IMR-90 (cell line): ENCODE measurements at regions not wholly inside any gene's neighbourhood (a gene's known extent, or its start where the extent isn't known, plus 50 kb on each side); places are given as distances from the start of the nearest gene placed in this dataset.

Experiments used
- ATAC-seq: fragments of 200-7000 bp; cut with Tn5 transposase; 2 replicates; pipeline ENCODE4 v1.9.1; 2020; ENCODE audit warnings: low read depth, mild to moderate bottlenecking, moderate library complexity
- BruUV-seq: library from RNA; stranded (reverse); fragments of 400-500 nt; replicated peaks from 2 replicates; lab custom pipeline; 2021; lab: Mats Ljungman, UMichigan
- CTCF ChIA-PET: fragments of 300-600 bp; formaldehyde crosslinking; extraction: SDS; loops from one replicate; lab custom pipeline; 2021; ENCODE audit warnings: antibody characterized with exemption; lab: Yijun Ruan, JAX
- POLR2A ChIA-PET: fragments of 300-600 bp; sonication (Branson Sonifier 250); formaldehyde crosslinking; loops from one replicate; lab custom pipeline; 2022; ENCODE audit warnings: antibody characterized with exemption; ENCODE audit not compliant: unreplicated experiment; lab: Charles Lee
- DNase-seq: peaks from one replicate; pipeline ENCODE4 v3.0.0; 2013
- H2AFZ ChIP-seq: replicated peaks from 2 replicates; pipeline ENCODE3; 2013; ENCODE audit warnings: low read length, mild to moderate bottlenecking; ENCODE audit not compliant: poor library complexity
- H2AK5ac ChIP-seq: 2 replicates; pipeline ENCODE4 v1.6.1; 2013; ENCODE audit warnings: low read depth, low read length, inconsistent platforms
- H2AK9ac ChIP-seq: replicated peaks from 2 replicates; pipeline ENCODE3; 2013; ENCODE audit warnings: mild to moderate bottlenecking, low read depth, low read length, moderate library complexity; ENCODE audit not compliant: poor library complexity
- H2BK120ac ChIP-seq: 2 replicates; pipeline ENCODE4 v1.6.1; 2013; ENCODE audit warnings: low read depth, low read length, inconsistent platforms
- H2BK15ac ChIP-seq: 3 replicates; pipeline ENCODE4 v1.6.1; 2013; ENCODE audit warnings: low read depth, low read length, inconsistent platforms
- H2BK20ac ChIP-seq: 2 replicates; pipeline ENCODE4 v1.6.1; 2013; ENCODE audit warnings: low read depth, mild to moderate bottlenecking, inconsistent platforms, low read length, moderate library complexity
- H2BK5ac ChIP-seq: 2 replicates; pipeline ENCODE4 v1.6.1; 2013; ENCODE audit warnings: mild to moderate bottlenecking, low read depth, low read length, inconsistent platforms; ENCODE audit not compliant: poor library complexity, severe bottlenecking
- H3K14ac ChIP-seq: replicated peaks from 2 replicates; pipeline ENCODE4 v1.6.1; 2013; ENCODE audit warnings: low read depth, low read length, inconsistent platforms
- H3K18ac ChIP-seq: 2 replicates; pipeline ENCODE4 v1.6.1; 2013; ENCODE audit warnings: low read depth, low read length, control low read depth
- H3K23ac ChIP-seq: 2 replicates; pipeline ENCODE4 v1.6.1; 2013; ENCODE audit warnings: low read depth, low read length, inconsistent platforms
- H3K27ac ChIP-seq: 2 replicates; pipeline ENCODE4 v1.5.1; 2013; ENCODE audit warnings: mild to moderate bottlenecking, control low read depth, low read length; ENCODE audit not compliant: insufficient read depth
- H3K27me3 ChIP-seq: 2 replicates; pipeline ENCODE4 v1.6.1; 2013; ENCODE audit warnings: low read length; ENCODE audit not compliant: control insufficient read depth, insufficient read depth
- H3K36me3 ChIP-seq: 2 replicates; pipeline ENCODE4 v1.6.1; 2013; ENCODE audit warnings: low read length, mixed read lengths; ENCODE audit not compliant: control insufficient read depth, insufficient read depth
- H3K4ac ChIP-seq: 2 replicates; pipeline ENCODE4 v1.6.1; 2013; ENCODE audit warnings: low read depth, low read length, inconsistent platforms
- H3K4me1 ChIP-seq: 2 replicates; pipeline ENCODE4 v1.6.1; 2013; ENCODE audit warnings: low read length, mixed read lengths; ENCODE audit not compliant: control insufficient read depth, insufficient read depth
- H3K4me2 ChIP-seq: 2 replicates; pipeline ENCODE4 v1.6.1; 2013; ENCODE audit warnings: low read depth, mild to moderate bottlenecking, control low read depth, low read length, moderate library complexity
- H3K4me3 ChIP-seq: 2 replicates; pipeline ENCODE4 v1.5.1; 2013; ENCODE audit warnings: low read depth, mild to moderate bottlenecking, control low read depth, low read length, moderate library complexity; ENCODE audit not compliant: insufficient read depth
- H3K56ac ChIP-seq: 2 replicates; pipeline ENCODE4 v1.6.1; 2013; ENCODE audit warnings: low read length, inconsistent platforms; ENCODE audit not compliant: insufficient read depth; ENCODE audit errors: extremely low read depth
- H3K79me1 ChIP-seq, 2 experiments: 2 replicates each; pipeline ENCODE4 v1.6.1; 2013; ENCODE audit warnings: low read length in 2 of 2, inconsistent platforms in 1 of 2, low read depth in 1 of 2
- H3K9ac ChIP-seq: 2 replicates; pipeline ENCODE4 v1.6.1; 2013; ENCODE audit warnings: low read depth, low read length, control low read depth
- H3K9me1 ChIP-seq: 2 replicates; pipeline ENCODE4 v1.6.1; 2013; ENCODE audit warnings: low read length, inconsistent platforms; ENCODE audit not compliant: insufficient read depth
- H3K9me3 ChIP-seq: 2 replicates; pipeline ENCODE4 v1.6.1; 2013; ENCODE audit warnings: low read length; ENCODE audit not compliant: control insufficient read depth, insufficient read depth
- H4K20me1 ChIP-seq: 2 replicates; pipeline ENCODE4 v1.6.1; 2013; ENCODE audit warnings: low read length, inconsistent platforms; ENCODE audit not compliant: insufficient read depth
- H4K5ac ChIP-seq: 2 replicates; pipeline ENCODE4 v1.6.1; 2013; ENCODE audit warnings: mild to moderate bottlenecking, low read depth, low read length, control low read depth
- H4K8ac ChIP-seq, 2 experiments: 2 replicates each; pipeline ENCODE4 v1.6.1; 2013; ENCODE audit warnings: low read depth in 2 of 2, low read length in 2 of 2, control low read depth in 1 of 2, inconsistent platforms in 1 of 2
- H4K91ac ChIP-seq: 2 replicates; pipeline ENCODE4 v1.6.1; 2013; ENCODE audit warnings: low read depth, low read length, inconsistent platforms; ENCODE audit not compliant: insufficient read depth
- BHLHE40 ChIP-seq: fragments of 150-350 bp; IDR thresholded peaks from 2 replicates; pipeline ENCODE4 v1.6.1; 2016; ENCODE audit warnings: mild to moderate bottlenecking, low read depth, low read length
- CHD1 ChIP-seq: IDR thresholded peaks from 2 replicates; pipeline ENCODE4 v1.6.1; 2012; ENCODE audit warnings: low read depth, low read length, improper control_type of control experiment
- ELK1 ChIP-seq: fragments of 150-350 bp; IDR thresholded peaks from 2 replicates; pipeline ENCODE4 v1.6.1; 2016; ENCODE audit warnings: low read depth, mild to moderate bottlenecking, low read length, moderate library complexity, borderline replicate concordance
- FOS ChIP-seq: fragments of 150-350 bp; IDR thresholded peaks from 2 replicates; pipeline ENCODE4 v1.6.1; 2016; ENCODE audit warnings: low read depth, low read length
- MAFK ChIP-seq: IDR thresholded peaks from 2 replicates; pipeline ENCODE4 v1.6.1; 2012; ENCODE audit warnings: low read depth, low read length, improper control_type of control experiment
- MAZ ChIP-seq: IDR thresholded peaks from 2 replicates; pipeline ENCODE4 v1.6.1; 2012; ENCODE audit warnings: low read depth, mild to moderate bottlenecking, low read length, improper control_type of control experiment, moderate library complexity, borderline replicate concordance
- NFE2L2 ChIP-seq: fragments of 150-350 bp; IDR thresholded peaks from 2 replicates; pipeline ENCODE4 v1.6.1; 2016; ENCODE audit warnings: low read depth, mild to moderate bottlenecking, low read length
- POLR2A ChIP-seq: IDR thresholded peaks from 2 replicates; pipeline ENCODE4 v1.6.1; 2012; ENCODE audit warnings: mild to moderate bottlenecking, low read depth, low read length
- RCOR1 ChIP-seq: IDR thresholded peaks from 2 replicates; pipeline ENCODE4 v1.6.1; 2012; ENCODE audit warnings: mild to moderate bottlenecking, low read length, improper control_type of control experiment; ENCODE audit not compliant: insufficient replicate concordance
- RFX5 ChIP-seq: IDR thresholded peaks from 2 replicates; pipeline ENCODE4 v1.8.0; 2012; ENCODE audit warnings: low read depth, mild to moderate bottlenecking, low read length, moderate library complexity
- SMC3 ChIP-seq: fragments of 150-350 bp; IDR thresholded peaks from 2 replicates; pipeline ENCODE4 v1.6.1; 2016; ENCODE audit warnings: low read depth, mild to moderate bottlenecking, antibody characterized with exemption, low read length, moderate library complexity
- WGBS, 2 experiments: methylation state at CpG; one replicate each; pipeline versions ENCODE4 v1.1.5 to v1.1.7; 2013; ENCODE audit warnings: missing lambda C conversion rate in 2 of 2; ENCODE audit not compliant: insufficient read length in 1 of 2; ENCODE audit errors: extremely low coverage in 2 of 2; 5-methylcytosine and 5-hydroxymethylcytosine counted together
- dilution Hi-C: fragments of 300-500 bp; cut with HindIII; formaldehyde crosslinking; loops from one replicate; pipeline ENCODE4 v1.14.3; 2018; ENCODE audit warnings: low sequenced_read_pairs; ENCODE audit not compliant: unreplicated experiment
- in situ Hi-C: fragments of 300-500 bp; cut with MboI; formaldehyde crosslinking; loops from 3 replicates; pipeline ENCODE4 v1.14.3; 2019; ENCODE audit warnings: low sequenced_read_pairs, inconsistent platforms, mixed read lengths
- intact Hi-C: fragments of 100-400 bp; cut with micrococcal nuclease; formaldehyde crosslinking; loops from 2 replicates; pipeline ENCODE4 v1.10.0; 2022
- TF ChIP-seq, protein P1 (sequence below): fragments of 150-350 bp; IDR thresholded peaks from 2 replicates; pipeline ENCODE4 v1.6.1; 2017; ENCODE audit warnings: mild to moderate bottlenecking, antibody characterized with exemption, low read length, low read depth

DNA sequence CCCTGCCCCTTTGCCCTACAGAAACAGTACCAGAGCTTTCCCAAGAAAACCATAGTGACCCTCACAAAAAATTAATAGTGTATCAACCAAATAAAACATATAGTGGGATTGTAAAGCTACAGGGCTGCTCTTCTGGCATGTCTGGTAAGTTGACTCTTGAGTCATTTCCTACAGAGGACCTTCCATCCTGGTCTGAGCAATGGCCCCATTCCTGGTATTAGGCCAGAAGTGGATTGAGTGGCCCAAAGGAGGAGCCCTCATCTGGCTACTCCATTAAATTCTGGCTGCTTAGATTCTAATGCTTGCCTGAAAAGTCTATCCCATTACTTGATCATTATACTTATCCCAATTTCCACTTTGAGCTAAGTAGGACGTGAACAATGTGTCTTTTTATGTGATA lies 150.9 kb upstream of the HMGN3 start:
- H2AK9ac ChIP-seq: no peak overlapping the region
- H3K56ac ChIP-seq: no peak overlapping the region
- no peak overlapping the region for H3K27ac ChIP-seq
- no peak overlapping the region for H2BK15ac ChIP-seq
- H3K4me1 ChIP-seq: no peaks in the 10 kb centered on the region
- H3K9me1 ChIP-seq: no peaks in the 10 kb centered on the region
- no peak overlapping the region for H3K4ac ChIP-seq
- DNase-seq: no peak
- H2AK5ac ChIP-seq: no peak overlapping the region
- H4K91ac ChIP-seq: no peak overlapping the region
- no peak overlapping the region for H3K18ac ChIP-seq
- TF ChIP-seq, protein P1, sequence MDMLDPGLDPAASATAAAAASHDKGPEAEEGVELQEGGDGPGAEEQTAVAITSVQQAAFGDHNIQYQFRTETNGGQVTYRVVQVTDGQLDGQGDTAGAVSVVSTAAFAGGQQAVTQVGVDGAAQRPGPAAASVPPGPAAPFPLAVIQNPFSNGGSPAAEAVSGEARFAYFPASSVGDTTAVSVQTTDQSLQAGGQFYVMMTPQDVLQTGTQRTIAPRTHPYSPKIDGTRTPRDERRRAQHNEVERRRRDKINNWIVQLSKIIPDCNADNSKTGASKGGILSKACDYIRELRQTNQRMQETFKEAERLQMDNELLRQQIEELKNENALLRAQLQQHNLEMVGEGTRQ: no peak
- TF ChIP-seq CHD1: no peak
- TF ChIP-seq RCOR1: no peak
- TF ChIP-seq POLR2A: no peak
- no peak for TF ChIP-seq ELK1
- no peak for TF ChIP-seq BHLHE40
- no peak for TF ChIP-seq SMC3
- no peak for TF ChIP-seq FOS
- TF ChIP-seq MAZ: no peak
- TF ChIP-seq MAFK: no peak
- TF ChIP-seq RFX5: no peak
- TF ChIP-seq NFE2L2: no peak
- dilution Hi-C loops (no loop called here), in situ Hi-C loops (no loop called here), intact Hi-C loops (no loop called here)
- H2BK5ac ChIP-seq: no peak overlapping the region
- H3K4me2 ChIP-seq: no peak overlapping the region
- no TSS peak for BruUV-seq
- H2BK120ac ChIP-seq: no peak overlapping the region
- CTCF ChIA-PET: no interaction called here
- no peak overlapping the region for H4K5ac ChIP-seq
- no peak overlapping the region for H2BK20ac ChIP-seq
- WGBS, 2 experiments: no CpG with 5 or more reads among the region's 1 CpG
- H3K27me3 ChIP-seq: no peaks in the 10 kb centered on the region
- no peak overlapping the region for H3K14ac ChIP-seq
- no peak overlapping the region for H2AFZ ChIP-seq
- no peaks in the 10 kb centered on the region for H3K36me3 ChIP-seq
- no peaks in the 10 kb centered on the region for H3K79me1 ChIP-seq
- POLR2A ChIA-PET: no interaction called here
- H3K9me3 ChIP-seq: no peaks in the 10 kb centered on the region
- no peak for ATAC-seq
- no peak overlapping the region for H4K8ac ChIP-seq
- H4K20me1 ChIP-seq: no peaks in the 10 kb centered on the region
- H3K4me3 ChIP-seq: no peak overlapping the region
- no peak overlapping the region for H3K23ac ChIP-seq
- no peak overlapping the region for H3K9ac ChIP-seq
